ENCODE measurements at regions not wholly inside any gene's neighbourhood (a gene's known extent, or its start where the extent isn't known, plus 50 kb on each side); places are given as distances from the start of the nearest gene placed in this dataset.

DNA sequence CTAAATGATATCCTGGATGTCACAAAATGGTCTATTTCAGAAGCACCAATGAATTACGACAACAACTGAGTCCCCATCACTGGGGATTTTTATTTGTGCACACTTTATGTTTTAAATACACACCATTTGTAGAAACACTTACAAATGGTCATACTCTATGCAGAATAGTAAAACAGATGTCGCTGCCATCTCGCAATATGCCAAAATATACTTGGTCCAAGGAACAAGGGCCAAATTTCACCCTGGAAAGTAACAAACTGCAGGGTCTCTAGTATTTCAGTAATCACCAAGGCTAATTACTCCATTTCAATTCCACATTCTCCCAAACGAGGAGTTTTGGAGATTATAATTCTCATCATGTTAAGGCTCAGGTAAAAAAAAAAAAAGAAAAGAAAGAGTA is 215.2 kb downstream of the LMBRD1 start:
- no peak overlapping the region for H3K4me2 ChIP-seq
- Mint-ChIP-seq H3K9me3 (no peaks in the 10 kb centered on the region), H3K27ac (no peak overlapping the region), H3K4me3 (no peak overlapping the region), H3K27me3 (ENCODE audit: insufficient read depth, low read depth, poor library complexity) (no peaks in the 10 kb centered on the region), H3K4me1 (0 out of 3 replicates have a peak, but pooled peaks cover 3% of the 10 kb centered on the region), H3K36me3 (ENCODE audit: low read depth) (no peaks in the 10 kb centered on the region)
- H3K27me3 ChIP-seq (ENCODE audit: insufficient read depth), result no peaks in the 10 kb centered on the region
- no peaks in the 10 kb centered on the region for H3K9me2 ChIP-seq (ENCODE audit: insufficient read depth)
- no peaks in the 10 kb centered on the region for H4K20me1 ChIP-seq (replicated peaks; ENCODE audit: insufficient read depth)
- H3F3A ChIP-seq (replicated peaks; ENCODE audit: low read depth), result no peaks in the 10 kb centered on the region
- H3K79me2 ChIP-seq (replicated peaks; ENCODE audit: insufficient read depth), result no peaks in the 10 kb centered on the region
- no peak overlapping the region for H3K4me3 ChIP-seq
- H3K4me1 ChIP-seq (ENCODE audit: insufficient read depth), result no peaks in the 10 kb centered on the region
- TF ChIP-seq, protein P1, sequence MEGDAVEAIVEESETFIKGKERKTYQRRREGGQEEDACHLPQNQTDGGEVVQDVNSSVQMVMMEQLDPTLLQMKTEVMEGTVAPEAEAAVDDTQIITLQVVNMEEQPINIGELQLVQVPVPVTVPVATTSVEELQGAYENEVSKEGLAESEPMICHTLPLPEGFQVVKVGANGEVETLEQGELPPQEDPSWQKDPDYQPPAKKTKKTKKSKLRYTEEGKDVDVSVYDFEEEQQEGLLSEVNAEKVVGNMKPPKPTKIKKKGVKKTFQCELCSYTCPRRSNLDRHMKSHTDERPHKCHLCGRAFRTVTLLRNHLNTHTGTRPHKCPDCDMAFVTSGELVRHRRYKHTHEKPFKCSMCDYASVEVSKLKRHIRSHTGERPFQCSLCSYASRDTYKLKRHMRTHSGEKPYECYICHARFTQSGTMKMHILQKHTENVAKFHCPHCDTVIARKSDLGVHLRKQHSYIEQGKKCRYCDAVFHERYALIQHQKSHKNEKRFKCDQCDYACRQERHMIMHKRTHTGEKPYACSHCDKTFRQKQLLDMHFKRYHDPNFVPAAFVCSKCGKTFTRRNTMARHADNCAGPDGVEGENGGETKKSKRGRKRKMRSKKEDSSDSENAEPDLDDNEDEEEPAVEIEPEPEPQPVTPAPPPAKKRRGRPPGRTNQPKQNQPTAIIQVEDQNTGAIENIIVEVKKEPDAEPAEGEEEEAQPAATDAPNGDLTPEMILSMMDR (conservative IDR thresholded peaks at IDR 0.05; ENCODE audit: low read depth in 2 of 2), result no peak
- TF ChIP-seq EZH2phosphoT487 (IDR thresholded peaks at IDR 0.05; ENCODE audit: unreplicated experiment), result no peak
- TF ChIP-seq POLR2AphosphoS5 (IDR thresholded peaks at IDR 0.05; ENCODE audit: low read depth), result no peak
- TF ChIP-seq, protein P2, sequence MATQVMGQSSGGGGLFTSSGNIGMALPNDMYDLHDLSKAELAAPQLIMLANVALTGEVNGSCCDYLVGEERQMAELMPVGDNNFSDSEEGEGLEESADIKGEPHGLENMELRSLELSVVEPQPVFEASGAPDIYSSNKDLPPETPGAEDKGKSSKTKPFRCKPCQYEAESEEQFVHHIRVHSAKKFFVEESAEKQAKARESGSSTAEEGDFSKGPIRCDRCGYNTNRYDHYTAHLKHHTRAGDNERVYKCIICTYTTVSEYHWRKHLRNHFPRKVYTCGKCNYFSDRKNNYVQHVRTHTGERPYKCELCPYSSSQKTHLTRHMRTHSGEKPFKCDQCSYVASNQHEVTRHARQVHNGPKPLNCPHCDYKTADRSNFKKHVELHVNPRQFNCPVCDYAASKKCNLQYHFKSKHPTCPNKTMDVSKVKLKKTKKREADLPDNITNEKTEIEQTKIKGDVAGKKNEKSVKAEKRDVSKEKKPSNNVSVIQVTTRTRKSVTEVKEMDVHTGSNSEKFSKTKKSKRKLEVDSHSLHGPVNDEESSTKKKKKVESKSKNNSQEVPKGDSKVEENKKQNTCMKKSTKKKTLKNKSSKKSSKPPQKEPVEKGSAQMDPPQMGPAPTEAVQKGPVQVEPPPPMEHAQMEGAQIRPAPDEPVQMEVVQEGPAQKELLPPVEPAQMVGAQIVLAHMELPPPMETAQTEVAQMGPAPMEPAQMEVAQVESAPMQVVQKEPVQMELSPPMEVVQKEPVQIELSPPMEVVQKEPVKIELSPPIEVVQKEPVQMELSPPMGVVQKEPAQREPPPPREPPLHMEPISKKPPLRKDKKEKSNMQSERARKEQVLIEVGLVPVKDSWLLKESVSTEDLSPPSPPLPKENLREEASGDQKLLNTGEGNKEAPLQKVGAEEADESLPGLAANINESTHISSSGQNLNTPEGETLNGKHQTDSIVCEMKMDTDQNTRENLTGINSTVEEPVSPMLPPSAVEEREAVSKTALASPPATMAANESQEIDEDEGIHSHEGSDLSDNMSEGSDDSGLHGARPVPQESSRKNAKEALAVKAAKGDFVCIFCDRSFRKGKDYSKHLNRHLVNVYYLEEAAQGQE (IDR thresholded peaks at IDR 0.05; ENCODE audit: unreplicated experiment), result no peak
- no peak for TF ChIP-seq EZH2 (IDR thresholded peaks at IDR 0.05; ENCODE audit: low read depth, unreplicated experiment)
- TF ChIP-seq ZNF331 (CRISPR knock-in tag; IDR thresholded peaks at IDR 0.05; ENCODE audit: low read depth), result no peak
- TF ChIP-seq, protein P3, sequence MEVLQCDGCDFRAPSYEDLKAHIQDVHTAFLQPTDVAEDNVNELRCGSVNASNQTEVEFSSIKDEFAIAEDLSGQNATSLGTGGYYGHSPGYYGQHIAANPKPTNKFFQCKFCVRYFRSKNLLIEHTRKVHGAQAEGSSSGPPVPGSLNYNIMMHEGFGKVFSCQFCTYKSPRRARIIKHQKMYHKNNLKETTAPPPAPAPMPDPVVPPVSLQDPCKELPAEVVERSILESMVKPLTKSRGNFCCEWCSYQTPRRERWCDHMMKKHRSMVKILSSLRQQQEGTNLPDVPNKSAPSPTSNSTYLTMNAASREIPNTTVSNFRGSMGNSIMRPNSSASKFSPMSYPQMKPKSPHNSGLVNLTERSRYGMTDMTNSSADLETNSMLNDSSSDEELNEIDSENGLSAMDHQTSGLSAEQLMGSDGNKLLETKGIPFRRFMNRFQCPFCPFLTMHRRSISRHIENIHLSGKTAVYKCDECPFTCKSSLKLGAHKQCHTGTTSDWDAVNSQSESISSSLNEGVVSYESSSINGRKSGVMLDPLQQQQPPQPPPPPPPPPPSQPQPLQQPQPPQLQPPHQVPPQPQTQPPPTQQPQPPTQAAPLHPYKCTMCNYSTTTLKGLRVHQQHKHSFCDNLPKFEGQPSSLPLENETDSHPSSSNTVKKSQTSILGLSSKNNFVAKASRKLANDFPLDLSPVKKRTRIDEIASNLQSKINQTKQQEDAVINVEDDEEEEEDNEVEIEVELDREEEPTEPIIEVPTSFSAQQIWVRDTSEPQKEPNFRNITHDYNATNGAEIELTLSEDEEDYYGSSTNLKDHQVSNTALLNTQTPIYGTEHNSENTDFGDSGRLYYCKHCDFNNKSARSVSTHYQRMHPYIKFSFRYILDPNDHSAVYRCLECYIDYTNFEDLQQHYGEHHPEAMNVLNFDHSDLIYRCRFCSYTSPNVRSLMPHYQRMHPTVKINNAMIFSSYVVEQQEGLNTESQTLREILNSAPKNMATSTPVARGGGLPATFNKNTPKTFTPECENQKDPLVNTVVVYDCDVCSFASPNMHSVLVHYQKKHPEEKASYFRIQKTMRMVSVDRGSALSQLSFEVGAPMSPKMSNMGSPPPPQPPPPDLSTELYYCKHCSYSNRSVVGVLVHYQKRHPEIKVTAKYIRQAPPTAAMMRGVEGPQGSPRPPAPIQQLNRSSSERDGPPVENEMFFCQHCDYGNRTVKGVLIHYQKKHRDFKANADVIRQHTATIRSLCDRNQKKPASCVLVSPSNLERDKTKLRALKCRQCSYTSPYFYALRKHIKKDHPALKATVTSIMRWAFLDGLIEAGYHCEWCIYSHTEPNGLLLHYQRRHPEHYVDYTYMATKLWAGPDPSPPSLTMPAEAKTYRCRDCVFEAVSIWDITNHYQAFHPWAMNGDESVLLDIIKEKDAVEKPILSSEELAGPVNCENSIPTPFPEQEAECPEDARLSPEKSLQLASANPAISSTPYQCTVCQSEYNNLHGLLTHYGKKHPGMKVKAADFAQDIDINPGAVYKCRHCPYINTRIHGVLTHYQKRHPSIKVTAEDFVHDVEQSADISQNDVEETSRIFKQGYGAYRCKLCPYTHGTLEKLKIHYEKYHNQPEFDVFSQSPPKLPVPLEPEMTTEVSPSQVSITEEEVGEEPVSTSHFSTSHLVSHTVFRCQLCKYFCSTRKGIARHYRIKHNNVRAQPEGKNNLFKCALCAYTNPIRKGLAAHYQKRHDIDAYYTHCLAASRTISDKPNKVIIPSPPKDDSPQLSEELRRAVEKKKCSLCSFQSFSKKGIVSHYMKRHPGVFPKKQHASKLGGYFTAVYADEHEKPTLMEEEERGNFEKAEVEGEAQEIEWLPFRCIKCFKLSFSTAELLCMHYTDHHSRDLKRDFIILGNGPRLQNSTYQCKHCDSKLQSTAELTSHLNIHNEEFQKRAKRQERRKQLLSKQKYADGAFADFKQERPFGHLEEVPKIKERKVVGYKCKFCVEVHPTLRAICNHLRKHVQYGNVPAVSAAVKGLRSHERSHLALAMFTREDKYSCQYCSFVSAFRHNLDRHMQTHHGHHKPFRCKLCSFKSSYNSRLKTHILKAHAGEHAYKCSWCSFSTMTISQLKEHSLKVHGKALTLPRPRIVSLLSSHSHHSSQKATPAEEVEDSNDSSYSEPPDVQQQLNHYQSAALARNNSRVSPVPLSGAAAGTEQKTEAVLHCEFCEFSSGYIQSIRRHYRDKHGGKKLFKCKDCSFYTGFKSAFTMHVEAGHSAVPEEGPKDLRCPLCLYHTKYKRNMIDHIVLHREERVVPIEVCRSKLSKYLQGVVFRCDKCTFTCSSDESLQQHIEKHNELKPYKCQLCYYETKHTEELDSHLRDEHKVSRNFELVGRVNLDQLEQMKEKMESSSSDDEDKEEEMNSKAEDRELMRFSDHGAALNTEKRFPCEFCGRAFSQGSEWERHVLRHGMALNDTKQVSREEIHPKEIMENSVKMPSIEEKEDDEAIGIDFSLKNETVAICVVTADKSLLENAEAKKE (CRISPR knock-in tag; IDR thresholded peaks at IDR 0.05), result no peak
- no peak for TF ChIP-seq ZNF114 (CRISPR knock-in tag; IDR thresholded peaks at IDR 0.05)
- TF ChIP-seq, protein P4, sequence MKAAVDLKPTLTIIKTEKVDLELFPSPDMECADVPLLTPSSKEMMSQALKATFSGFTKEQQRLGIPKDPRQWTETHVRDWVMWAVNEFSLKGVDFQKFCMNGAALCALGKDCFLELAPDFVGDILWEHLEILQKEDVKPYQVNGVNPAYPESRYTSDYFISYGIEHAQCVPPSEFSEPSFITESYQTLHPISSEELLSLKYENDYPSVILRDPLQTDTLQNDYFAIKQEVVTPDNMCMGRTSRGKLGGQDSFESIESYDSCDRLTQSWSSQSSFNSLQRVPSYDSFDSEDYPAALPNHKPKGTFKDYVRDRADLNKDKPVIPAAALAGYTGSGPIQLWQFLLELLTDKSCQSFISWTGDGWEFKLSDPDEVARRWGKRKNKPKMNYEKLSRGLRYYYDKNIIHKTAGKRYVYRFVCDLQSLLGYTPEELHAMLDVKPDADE (IDR thresholded peaks at IDR 0.05), result no peak
- no peak for TF ChIP-seq NANOG (IDR thresholded peaks at IDR 0.05; ENCODE audit: borderline replicate concordance)
- no peak for TF ChIP-seq STAT1 (IDR thresholded peaks at IDR 0.05; ENCODE audit: unreplicated experiment)
- no peak overlapping the region for H2AFZ ChIP-seq
- no peak overlapping the region for H3K27ac ChIP-seq (ENCODE audit: low read depth)
- DNase-seq (ENCODE audit: low spot score), result no peak
- no peak for ATAC-seq
- H3K36me3 ChIP-seq (ENCODE audit: insufficient read depth), result no peaks in the 10 kb centered on the region
